Rectal smooth muscle tissue (tissue), 1 donor: ENCODE measurements at regions not wholly inside any gene's neighbourhood (a gene's known extent, or its start where the extent isn't known, plus 50 kb on each side); places are given as distances from the start of the nearest gene placed in this dataset.

Source experiments
- H3K27ac ChIP-seq: one replicate; pipeline ENCODE4 v1.7.0; 2013; ENCODE audit warnings: low read depth, low read length, inconsistent platforms
- H3K27me3 ChIP-seq: one replicate; pipeline ENCODE4 v1.7.0; 2013; ENCODE audit warnings: low read length; ENCODE audit not compliant: control insufficient read depth, insufficient read depth
- H3K36me3 ChIP-seq: one replicate; pipeline ENCODE4 v1.7.0; 2013; ENCODE audit warnings: low read length; ENCODE audit not compliant: control insufficient read depth, insufficient read depth
- H3K4me1 ChIP-seq: one replicate; pipeline ENCODE4 v1.7.0; 2013; ENCODE audit warnings: low read length; ENCODE audit not compliant: control insufficient read depth, insufficient read depth
- H3K4me3 ChIP-seq: one replicate; pipeline ENCODE4 v1.7.0; 2013; ENCODE audit warnings: low read length
- H3K9ac ChIP-seq: one replicate; pipeline ENCODE4 v1.7.0; 2013; ENCODE audit warnings: low read length

DNA sequence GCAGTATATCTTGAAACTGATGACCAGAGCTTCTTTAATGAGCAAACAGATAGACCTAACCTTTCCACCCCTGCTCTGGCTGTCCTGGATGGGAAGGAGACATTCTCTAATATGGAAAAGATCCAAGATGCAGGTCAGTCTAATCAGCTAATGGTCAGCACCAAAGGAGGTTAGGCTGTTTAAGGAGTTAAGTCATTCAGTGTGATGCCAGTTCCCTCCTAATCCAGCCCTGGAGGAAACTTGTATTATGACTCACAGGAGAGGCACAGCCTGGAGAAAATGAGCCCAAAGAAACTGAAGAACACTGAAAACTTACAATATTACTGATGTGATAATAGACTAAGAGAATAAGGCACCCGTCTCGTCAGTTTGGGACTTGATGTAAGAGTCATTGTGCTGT lies 323.0 kb downstream of the HNRNPD start:
- no peaks in the 10 kb centered on the region for H3K4me1 ChIP-seq
- H3K4me3 ChIP-seq = no peak overlapping the region
- no peaks in the 10 kb centered on the region for H3K36me3 ChIP-seq
- no peaks in the 10 kb centered on the region for H3K27me3 ChIP-seq
- no peak overlapping the region for H3K27ac ChIP-seq
- H3K9ac ChIP-seq = no peak overlapping the region

DNA sequence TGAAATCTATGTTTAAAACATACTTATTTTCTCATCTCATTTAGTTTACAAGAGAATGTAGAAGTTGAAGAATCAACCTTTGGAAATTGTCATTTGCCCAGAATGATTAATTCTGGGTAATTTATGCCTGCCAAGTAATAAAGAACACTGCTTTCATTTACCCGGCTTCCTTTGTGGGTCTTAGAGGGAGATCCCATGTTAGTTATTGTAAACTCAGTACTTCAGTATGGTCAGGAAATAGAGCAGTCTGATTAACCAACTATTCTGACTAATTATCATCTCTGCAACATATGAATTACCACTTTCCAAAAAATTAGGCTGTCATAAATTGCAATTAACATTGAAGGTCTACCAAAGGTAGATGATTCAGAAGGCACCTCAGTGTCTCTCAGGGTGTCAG lies 324.5 kb downstream of the HNRNPD start:
- H3K36me3 ChIP-seq = no peaks in the 10 kb centered on the region
- H3K27me3 ChIP-seq = no peaks in the 10 kb centered on the region
- H3K4me1 ChIP-seq = no peaks in the 10 kb centered on the region
- H3K9ac ChIP-seq = no peak overlapping the region
- H3K4me3 ChIP-seq = no peak overlapping the region
- H3K27ac ChIP-seq = no peak overlapping the region

DNA sequence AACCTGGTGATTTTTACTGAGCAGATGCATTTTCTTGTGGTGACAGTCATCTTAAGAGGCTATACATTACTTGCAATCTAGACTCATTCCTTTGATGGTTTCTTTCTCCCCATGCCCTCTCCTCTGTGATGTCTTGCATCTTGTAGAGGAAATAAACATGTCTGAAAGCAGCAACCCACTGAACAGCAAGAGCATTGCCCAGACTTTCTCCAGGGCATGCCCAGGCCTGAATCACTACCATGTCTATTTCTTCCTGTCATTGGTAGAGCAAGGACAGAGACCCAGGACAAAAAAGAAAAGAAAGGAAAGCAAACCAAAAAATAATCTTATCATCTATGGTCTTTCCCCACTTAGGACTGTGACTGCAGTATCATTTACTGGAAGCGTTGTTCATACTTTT lies 326.1 kb downstream of the HNRNPD start:
- Histone ChIP-seq H3K4me1 (no peaks in the 10 kb centered on the region), H3K27me3 (peaks cover 5% of the 10 kb centered on the region), H3K36me3 (no peaks in the 10 kb centered on the region), H3K9ac (no peak overlapping the region), H3K4me3 (no peak overlapping the region), H3K27ac (no peak overlapping the region)

DNA sequence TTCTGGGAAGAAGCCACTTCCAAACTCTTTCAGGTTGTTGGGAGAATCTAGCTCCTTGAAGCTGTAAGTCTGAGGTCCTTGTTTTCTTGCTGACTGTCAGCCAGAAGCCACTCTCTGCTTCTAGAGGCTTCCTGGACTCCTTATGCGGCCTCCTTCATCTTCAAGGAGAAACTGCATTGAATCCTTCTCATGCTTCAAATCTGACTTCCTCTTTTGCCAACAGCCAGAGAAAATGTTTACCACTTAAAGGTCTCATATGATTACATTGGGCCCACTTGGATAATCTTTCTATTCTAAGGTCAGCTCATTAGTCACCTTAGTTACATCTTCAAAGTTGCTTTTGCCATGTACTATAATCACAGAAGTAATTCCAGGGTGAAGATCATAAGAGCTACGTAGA lies 327.0 kb downstream of the HNRNPD start:
- Histone ChIP-seq H3K27ac (no peak overlapping the region), H3K4me1 (no peaks in the 10 kb centered on the region), H3K36me3 (no peaks in the 10 kb centered on the region), H3K27me3 (peaks cover 8% of the 10 kb centered on the region), H3K4me3 (no peak overlapping the region), H3K9ac (no peak overlapping the region)

DNA sequence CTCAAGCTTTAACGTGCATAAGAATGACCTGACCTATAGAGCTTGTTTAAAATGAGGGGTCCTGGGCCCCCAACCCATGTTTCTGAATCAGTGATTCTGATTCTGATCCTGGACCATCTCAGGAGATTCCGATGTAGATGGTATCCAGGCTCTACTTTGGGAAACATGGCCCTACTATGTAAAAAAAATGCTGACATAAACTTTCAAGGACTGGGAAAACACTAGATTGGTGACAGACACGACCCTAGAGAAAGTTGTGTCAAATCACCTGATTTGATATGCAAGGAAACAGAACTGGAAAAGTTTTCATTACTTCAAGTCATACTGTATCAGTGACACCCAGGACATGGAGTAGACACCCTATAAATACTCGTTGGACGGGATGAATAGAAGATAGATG lies 328.5 kb downstream of the HNRNPD start:
- H3K36me3 ChIP-seq = no peaks in the 10 kb centered on the region
- no peak overlapping the region for H3K27ac ChIP-seq
- H3K27me3 ChIP-seq = peaks cover 8% of the 10 kb centered on the region
- no peaks in the 10 kb centered on the region for H3K4me1 ChIP-seq
- no peak overlapping the region for H3K4me3 ChIP-seq
- H3K9ac ChIP-seq = no peak overlapping the region

DNA sequence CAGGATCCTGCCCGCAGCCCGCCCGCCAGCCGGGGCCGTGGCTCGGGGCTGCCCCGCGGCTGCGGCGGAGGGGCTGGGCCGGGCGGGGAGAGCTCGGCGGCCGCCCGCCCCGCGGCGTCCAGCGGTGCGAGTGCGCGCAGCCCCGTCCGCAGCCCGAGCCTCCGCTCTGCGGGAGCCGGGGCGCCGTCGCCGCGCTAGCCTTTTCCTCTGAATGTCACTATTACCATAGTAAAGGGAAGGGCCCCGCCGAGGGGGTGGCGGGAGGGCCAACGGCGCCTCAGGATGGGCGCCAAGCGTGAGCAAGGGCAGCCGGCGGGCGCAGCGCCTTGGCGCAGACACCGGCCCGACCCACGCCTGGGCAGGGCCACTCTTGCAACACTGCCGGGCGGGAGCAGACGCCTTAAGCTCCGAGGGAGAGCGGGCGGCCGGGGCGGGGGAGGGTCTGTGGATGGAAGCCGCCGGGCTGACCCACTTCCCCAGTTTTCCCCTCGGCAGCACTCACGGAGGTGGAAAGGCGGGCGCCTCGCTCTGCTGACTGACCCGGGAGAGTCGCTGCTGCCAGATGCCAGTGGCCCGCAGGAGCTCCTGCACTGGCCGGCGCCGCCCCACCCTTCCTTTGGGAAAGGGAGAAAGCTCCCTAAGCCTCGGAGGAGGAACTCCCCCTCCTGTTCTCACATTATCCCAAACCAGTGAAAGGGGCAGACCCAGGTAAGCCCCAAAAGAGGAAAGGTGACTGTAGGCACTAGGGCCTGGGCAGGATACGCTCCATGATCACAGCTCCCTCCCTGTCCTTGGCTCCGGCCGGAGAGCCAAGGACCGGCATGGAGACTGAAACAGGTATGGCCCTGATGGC lies 329.4 kb downstream of the HNRNPD start:
- H3K27me3 ChIP-seq = peaks cover 8% of the 10 kb centered on the region
- H3K36me3 ChIP-seq = no peaks in the 10 kb centered on the region
- no peaks in the 10 kb centered on the region for H3K4me1 ChIP-seq
- peak overlapping the region; percentile 41 for H3K4me3 ChIP-seq
- no peak overlapping the region for H3K9ac ChIP-seq
- H3K27ac ChIP-seq = no peak overlapping the region

DNA sequence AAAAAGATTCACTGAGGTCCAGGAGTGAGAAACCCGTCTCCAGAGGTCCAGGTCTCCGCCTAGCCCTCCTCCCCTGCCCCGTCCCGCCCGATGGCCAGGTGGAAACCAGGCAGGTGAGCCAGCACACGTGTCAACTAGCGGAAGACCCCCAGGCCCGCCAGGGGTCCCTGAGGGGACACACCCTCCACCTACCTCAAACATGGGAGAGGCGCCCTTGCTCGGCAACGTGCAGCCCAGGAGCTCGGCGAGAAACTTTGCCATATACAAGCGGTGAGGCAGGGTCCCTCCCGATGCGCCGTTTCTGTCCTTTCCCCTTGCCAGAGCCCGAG lies 330.0 kb downstream of the HNRNPD start:
- no peak overlapping the region for H3K9ac ChIP-seq
- peaks cover 8% of the 10 kb centered on the region for H3K27me3 ChIP-seq
- H3K27ac ChIP-seq = no peak overlapping the region
- no peaks in the 10 kb centered on the region for H3K36me3 ChIP-seq
- H3K4me1 ChIP-seq = no peaks in the 10 kb centered on the region
- peak overlapping the region; percentile 41 for H3K4me3 ChIP-seq

DNA sequence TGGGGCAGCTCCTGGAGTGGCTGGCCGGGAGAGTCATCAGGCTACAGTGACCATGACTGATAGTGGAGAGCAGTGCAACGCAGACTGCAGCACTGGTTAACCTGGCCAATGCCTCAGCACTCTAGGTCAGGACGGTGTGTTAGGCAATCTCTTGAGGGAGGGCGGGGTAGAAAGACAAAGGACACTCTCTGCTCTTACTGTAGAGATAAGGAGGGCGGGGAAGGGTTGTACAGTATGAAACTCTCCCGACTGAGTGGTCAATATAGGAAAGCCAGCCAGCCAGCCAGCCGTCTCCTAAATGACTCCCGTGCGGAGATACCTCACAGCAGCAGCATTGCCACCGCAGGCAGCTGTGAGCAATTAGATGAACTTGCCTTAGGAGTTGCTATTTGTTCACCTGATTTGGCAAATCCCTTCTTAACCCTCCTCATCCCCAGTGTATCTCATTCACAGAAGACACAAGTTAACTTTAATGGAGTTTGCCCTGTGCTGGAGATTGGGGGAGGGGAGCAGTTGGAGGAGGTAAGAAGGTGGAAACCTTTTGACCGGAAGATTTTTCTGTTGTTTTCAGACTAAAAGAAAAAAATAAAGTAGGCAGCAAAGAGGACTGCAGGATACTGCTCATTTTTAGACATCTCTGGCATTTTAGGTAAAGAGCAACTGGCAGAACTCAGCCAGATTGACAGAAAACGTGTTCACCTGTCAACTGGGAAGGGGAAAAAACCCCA lies 330.5 kb downstream of the HNRNPD start:
- Histone ChIP-seq H3K27ac (no peak overlapping the region), H3K27me3 (peaks cover 8% of the 10 kb centered on the region), H3K4me3 (no peak overlapping the region), H3K36me3 (no peaks in the 10 kb centered on the region), H3K9ac (no peak overlapping the region), H3K4me1 (no peaks in the 10 kb centered on the region)

DNA sequence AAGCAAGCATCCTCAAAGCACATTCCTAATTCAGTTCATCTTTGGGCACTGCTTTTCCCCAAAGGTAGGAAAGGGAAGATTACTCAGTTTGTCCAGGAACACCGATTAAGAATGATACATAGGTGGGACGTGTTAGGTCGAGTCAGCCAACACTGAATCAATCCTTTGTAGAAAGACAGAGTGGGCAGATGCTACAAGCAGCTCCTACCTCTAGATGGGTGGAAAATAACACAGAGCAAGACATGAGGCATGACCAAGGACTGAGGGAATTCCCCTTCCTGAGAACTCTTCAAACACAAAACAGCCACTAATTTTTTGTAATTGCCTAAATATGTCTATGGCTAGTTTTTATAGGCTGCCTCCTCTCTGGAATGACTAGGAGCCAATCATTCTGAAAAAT lies 331.7 kb downstream of the HNRNPD start:
- H3K4me3 ChIP-seq = no peak overlapping the region

DNA sequence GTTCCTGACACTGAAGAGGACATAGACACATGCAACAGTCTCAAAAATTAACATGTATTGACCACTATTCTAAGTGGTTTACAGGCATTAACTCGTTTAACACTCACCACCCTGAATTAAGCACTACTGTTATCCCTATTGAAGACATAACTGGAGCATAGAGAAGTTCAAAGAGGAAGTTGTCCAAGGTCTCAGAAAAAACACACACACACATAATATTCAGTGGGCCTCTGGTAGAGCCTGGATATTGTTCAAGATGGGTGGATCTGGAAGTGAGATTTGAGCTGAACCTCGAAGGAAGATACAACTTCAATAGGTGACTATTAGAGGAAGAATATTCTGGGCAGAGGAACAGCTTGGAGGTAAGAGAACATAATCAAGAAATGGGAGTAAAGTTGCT lies 334.9 kb downstream of the HNRNPD start:
- no peaks in the 10 kb centered on the region for H3K4me1 ChIP-seq
- H3K27ac ChIP-seq = no peak overlapping the region
- no peak overlapping the region for H3K4me3 ChIP-seq
- H3K9ac ChIP-seq = no peak overlapping the region
- H3K36me3 ChIP-seq = no peaks in the 10 kb centered on the region
- H3K27me3 ChIP-seq = peaks cover 8% of the 10 kb centered on the region

More for the DNA sequence above, 331.7 kb downstream of the HNRNPD start:
- Histone ChIP-seq H3K36me3 (no peaks in the 10 kb centered on the region), H3K27ac (no peak overlapping the region), H3K9ac (no peak overlapping the region), H3K27me3 (peaks cover 8% of the 10 kb centered on the region), H3K4me1 (no peaks in the 10 kb centered on the region)

DNA sequence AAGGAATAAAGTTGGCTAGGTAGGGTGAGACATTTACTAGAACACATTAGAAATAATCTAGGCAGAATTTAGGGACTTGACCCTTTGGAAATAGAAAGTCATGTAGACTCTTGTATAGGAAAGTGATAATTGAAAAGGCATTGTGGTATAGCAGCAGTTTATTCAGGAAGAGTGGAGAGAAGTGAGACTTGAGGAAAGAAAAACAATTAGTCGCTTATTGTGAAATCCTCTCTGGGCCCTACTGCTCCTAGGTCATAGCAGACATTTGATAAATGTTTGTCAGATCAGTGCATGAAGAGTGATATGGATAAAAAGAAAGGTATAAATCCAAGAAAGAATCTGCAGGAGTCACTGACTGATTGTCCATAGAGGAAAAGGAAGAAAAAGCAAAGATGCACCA lies 337.6 kb downstream of the HNRNPD start:
- no peak overlapping the region for H3K4me3 ChIP-seq
- no peaks in the 10 kb centered on the region for H3K27me3 ChIP-seq
- H3K9ac ChIP-seq = no peak overlapping the region
- H3K36me3 ChIP-seq = no peaks in the 10 kb centered on the region
- H3K27ac ChIP-seq = no peak overlapping the region
- no peaks in the 10 kb centered on the region for H3K4me1 ChIP-seq

DNA sequence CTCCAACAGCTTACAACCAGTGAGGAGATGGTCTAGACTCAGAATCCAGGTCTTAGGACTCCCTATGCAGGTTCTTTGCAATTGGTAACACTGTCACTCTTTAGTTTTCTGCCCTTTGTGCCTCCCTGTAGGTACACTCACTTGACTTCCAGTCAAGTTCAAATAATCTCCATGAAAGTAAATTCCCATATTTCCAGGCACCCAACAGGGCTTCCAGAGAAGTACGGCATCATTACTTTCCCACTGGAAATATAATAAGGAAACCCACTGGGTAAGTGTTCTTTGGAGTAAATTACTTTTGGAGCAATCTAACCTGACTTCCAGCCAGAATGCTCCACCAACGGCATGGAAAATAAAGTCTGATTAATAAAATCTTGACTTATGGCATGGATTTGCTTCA lies 338.9 kb downstream of the HNRNPD start:
- no peaks in the 10 kb centered on the region for H3K36me3 ChIP-seq
- H3K27me3 ChIP-seq = no peaks in the 10 kb centered on the region

DNA sequence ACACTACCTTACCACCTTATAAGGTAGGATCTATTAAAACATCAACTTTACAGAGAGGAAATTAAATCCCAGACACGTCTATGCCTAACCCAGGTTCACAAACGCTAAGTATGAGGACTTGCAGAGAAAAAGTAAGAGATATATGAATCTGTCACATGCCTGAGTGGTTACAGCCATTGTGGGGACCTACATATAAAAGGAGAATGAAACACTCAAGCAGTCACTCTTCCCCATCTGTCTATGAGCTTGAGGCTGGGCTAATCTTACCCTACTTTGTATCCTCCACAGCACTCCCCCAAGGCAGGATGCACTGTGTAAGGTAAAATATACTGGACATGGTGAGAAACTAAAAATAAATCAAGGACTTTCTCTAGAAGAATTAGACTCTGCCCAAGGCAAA lies 339.9 kb downstream of the HNRNPD start:
- Histone ChIP-seq H3K9ac (no peak overlapping the region), H3K4me1 (no peaks in the 10 kb centered on the region), H3K27me3 (no peaks in the 10 kb centered on the region), H3K36me3 (no peaks in the 10 kb centered on the region), H3K4me3 (no peak overlapping the region), H3K27ac (no peak overlapping the region)

More for the DNA sequence above, 338.9 kb downstream of the HNRNPD start:
- H3K4me1 ChIP-seq = no peaks in the 10 kb centered on the region
- H3K9ac ChIP-seq = no peak overlapping the region
- H3K4me3 ChIP-seq = no peak overlapping the region
- H3K27ac ChIP-seq = no peak overlapping the region
